Stimulated activated memory B cell treated with anti-CD40 and anti-IgM and Interleukin-4, amounts not matched to agents 10 μg/mL and 1 μg/mL and 100 μg/mL, for 72 hours (primary cell): ENCODE measurements at regions not wholly inside any gene's neighbourhood (a gene's known extent, or its start where the extent isn't known, plus 50 kb on each side); places are given as distances from the start of the nearest gene placed in this dataset.
"Not testable (repeated sequence)": the region's sequence is repeated elsewhere in the genome, so short reads cannot be mapped to it uniquely, and the experiment has no call there.

Experiments used
- ATAC-seq: fragments of 150-1000 bp; cut with Tn5 transposase; 2 replicates; pipeline ENCODE4 v1.10.0; 2021
- H3K27ac Mint-ChIP-seq: one replicate; pipeline ENCODE4 v1.8.0; 2022; ENCODE audit warnings: mild to moderate bottlenecking, mixed read lengths
- H3K27me3 Mint-ChIP-seq: one replicate; pipeline ENCODE4 v1.8.0; 2022; ENCODE audit warnings: mixed read lengths
- H3K36me3 Mint-ChIP-seq: one replicate; pipeline ENCODE4 v1.8.0; 2022; ENCODE audit warnings: mixed read lengths
- H3K4me1 Mint-ChIP-seq: one replicate; pipeline ENCODE4 v1.8.0; 2022; ENCODE audit warnings: mixed read lengths
- H3K4me3 Mint-ChIP-seq: one replicate; pipeline ENCODE4 v1.8.0; 2022; ENCODE audit warnings: mild to moderate bottlenecking, moderate library complexity, mixed read lengths
- H3K9me3 Mint-ChIP-seq: one replicate; pipeline ENCODE4 v1.8.0; 2022; ENCODE audit warnings: mixed read lengths

- no peaks in the 10 kb centered on the region for H3K27me3 Mint-ChIP-seq
Observed at GRCh38 chr17:21756856-21757619, 64.7 kb downstream of the KCNJ18 start.

DNA sequence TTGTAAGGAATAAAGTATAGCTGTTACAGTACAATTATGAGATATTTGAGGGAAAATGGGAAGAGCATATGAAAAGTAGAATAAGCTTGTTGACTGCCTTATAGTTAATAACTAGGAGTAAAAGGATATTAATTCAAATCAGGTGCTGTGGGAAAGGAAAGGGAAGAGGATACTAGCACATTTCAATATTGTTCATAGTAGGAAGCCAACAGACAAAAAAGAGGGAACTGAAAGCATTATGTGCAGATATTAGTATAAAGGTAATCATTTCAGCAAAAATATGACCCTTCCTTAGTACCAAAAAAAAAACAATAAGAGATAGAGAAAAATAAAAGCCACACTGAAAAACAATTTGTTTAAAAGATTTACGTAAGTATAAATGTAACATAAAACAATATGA is 67.3 kb downstream of the KCNJ18 start:
- H3K4me1 Mint-ChIP-seq, H3K9me3 Mint-ChIP-seq, H3K27me3 Mint-ChIP-seq, H3K27ac Mint-ChIP-seq, H3K4me3 Mint-ChIP-seq, ATAC-seq, H3K36me3 Mint-ChIP-seq: not testable (repeated sequence)

More at GRCh38 chr17:21756856-21757619, 64.7 kb downstream of the KCNJ18 start:
- Mint-ChIP-seq H3K4me3 (no peak overlapping the region), H3K27ac (no peak overlapping the region), H3K36me3 (no peaks in the 10 kb centered on the region), H3K4me1 (no peaks in the 10 kb centered on the region), H3K9me3 (peaks cover 5% of the 10 kb centered on the region)
- no peak for ATAC-seq

GRCh38 chr17:21763738-21764340 is 71.5 kb downstream of the KCNJ18 start:
- H3K27ac Mint-ChIP-seq, H3K36me3 Mint-ChIP-seq, H3K9me3 Mint-ChIP-seq, H3K4me1 Mint-ChIP-seq, H3K4me3 Mint-ChIP-seq, H3K27me3 Mint-ChIP-seq, ATAC-seq: not testable (repeated sequence)

DNA sequence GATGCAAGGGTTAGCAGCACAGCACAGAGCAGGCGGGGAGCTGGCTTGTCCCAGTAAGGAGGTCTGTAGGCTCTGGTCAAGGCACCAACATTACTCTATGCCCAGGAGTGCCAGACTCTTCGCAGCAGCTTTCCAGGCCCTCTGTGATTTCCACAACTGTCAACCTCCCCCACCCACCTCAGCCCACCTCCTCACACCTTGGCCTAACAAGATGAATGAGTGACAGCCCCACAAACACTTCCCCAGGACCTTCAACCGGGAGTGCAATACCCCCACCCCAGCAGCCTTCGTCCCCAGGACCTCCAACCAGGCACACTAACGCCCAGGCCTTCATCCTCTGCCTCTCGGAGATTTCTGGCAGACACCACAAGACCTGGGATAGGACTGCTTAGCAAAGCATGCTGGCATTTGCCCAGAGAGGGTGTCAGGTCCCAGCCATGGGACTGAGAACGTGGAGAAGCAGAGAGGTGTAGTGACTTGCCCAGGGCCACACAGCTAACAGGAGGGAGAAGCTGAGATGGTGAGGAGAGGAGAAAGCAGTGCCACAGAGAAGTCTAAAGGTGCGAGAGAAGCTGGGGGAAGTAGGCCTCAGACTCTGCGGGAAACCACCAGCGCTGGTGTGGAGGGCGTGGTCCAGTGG is 73.4 kb downstream of the KCNJ18 start:
- ATAC-seq, H3K27ac Mint-ChIP-seq: not testable (repeated sequence)

DNA sequence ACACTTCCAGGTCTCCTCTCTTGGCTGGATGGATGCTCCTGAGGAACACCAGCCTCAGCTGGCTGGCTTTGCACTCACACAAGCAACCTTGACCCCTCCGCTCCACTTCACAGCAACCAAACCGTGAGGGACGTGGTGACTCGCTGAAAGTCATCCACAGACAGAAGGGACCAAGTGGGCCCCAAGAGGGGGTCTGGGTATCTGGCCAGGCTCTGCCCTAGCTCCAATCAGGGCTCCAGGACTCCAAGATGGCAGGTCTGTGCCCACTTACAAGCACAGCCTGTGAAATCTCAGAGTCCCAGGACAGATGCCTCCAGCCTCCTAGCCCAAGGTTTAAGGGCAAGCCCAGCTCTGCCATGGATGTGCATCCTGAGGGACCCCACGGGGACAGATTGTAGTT is 74.2 kb downstream of the KCNJ18 start:
- H3K27ac Mint-ChIP-seq, H3K4me1 Mint-ChIP-seq, ATAC-seq, H3K36me3 Mint-ChIP-seq, H3K27me3 Mint-ChIP-seq, H3K4me3 Mint-ChIP-seq, H3K9me3 Mint-ChIP-seq: not testable (repeated sequence)

More for the DNA sequence above, 73.4 kb downstream of the KCNJ18 start:
- H3K27me3 Mint-ChIP-seq, H3K4me1 Mint-ChIP-seq, H3K4me3 Mint-ChIP-seq, H3K36me3 Mint-ChIP-seq, H3K9me3 Mint-ChIP-seq: not testable (repeated sequence)

DNA sequence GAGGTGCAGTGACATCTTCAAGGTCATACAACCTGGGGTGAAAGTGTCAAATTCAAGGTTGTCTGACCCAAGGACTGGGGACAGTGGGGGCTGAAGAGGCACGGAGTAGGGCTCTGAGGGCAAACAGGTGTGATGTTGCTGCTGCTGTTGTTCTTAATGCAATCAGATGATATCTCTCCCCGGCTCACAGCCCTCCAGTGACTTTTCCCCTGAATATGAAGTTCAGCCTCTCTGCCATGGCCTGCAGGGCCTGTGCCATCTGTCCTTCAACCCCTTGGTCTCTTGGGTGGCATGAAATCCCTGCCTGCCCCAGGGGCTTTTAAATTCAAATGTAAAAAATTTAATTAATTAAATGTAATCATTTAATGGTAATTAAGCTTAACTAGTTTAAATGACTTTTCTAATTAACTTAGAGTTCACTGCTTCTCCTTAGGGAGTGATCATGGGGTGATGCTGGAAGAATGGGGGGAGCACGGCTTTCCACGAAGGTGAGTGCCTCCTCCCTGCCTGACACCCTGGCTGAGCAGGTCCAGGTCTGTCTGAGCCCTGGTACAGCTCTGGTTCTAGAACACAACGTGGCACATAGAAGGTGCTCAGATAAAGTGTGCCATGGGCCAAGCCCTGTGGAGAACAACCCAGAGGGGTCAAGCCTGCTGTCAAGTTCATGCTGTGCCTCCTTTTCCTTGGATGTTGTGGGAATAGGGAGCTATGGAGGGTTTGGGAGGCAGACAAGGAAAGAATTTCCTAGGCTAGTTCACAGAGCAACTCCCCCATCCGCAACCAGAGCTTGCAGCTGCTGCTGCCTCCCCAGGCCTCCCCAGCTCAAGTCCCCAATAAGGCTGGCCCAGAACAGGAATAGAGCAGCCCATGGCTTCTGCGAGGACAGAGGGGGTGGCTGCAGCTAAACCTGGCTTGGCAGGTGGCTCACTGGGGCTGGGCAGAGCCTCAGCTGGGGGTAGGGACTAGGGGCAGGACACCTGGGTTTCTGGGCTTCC is 75.1 kb downstream of the KCNJ18 start:
- not testable (repeated sequence) for H3K36me3 Mint-ChIP-seq, ATAC-seq, H3K27me3 Mint-ChIP-seq, H3K9me3 Mint-ChIP-seq, H3K4me1 Mint-ChIP-seq, H3K27ac Mint-ChIP-seq, H3K4me3 Mint-ChIP-seq

- H3K36me3 Mint-ChIP-seq, H3K9me3 Mint-ChIP-seq, H3K27ac Mint-ChIP-seq, H3K4me3 Mint-ChIP-seq, H3K27me3 Mint-ChIP-seq, ATAC-seq, H3K4me1 Mint-ChIP-seq: not testable (repeated sequence)
Observed at GRCh38 chr17:21768244-21768643, 75.9 kb downstream of the KCNJ18 start.

- H3K27ac Mint-ChIP-seq, ATAC-seq, H3K4me3 Mint-ChIP-seq, H3K4me1 Mint-ChIP-seq, H3K36me3 Mint-ChIP-seq, H3K9me3 Mint-ChIP-seq, H3K27me3 Mint-ChIP-seq: not testable (repeated sequence)
Observed at GRCh38 chr17:21768729-21769462, 76.6 kb downstream of the KCNJ18 start.

DNA sequence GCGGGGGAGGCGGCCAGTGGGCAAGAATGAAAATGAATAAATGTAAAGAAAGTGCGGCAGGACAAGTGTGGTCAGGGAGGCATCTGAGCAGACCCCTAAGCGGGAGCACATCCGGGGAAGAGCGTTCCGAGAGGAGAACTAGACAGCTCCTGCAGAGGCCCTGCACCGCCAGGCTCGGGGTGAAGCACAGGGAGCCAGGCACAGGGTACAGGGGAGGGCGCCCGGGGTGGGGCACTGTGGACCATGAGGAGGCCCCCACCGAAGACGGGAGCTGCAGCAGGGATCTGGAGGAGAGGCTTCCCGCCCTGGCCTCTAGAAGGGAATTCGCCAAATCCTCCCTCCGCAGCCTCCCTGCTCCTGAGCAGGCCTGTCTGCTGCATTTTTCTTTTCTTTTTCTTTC is 77.5 kb downstream of the KCNJ18 start:
- H3K27ac Mint-ChIP-seq, H3K27me3 Mint-ChIP-seq, H3K4me1 Mint-ChIP-seq, H3K9me3 Mint-ChIP-seq, ATAC-seq, H3K36me3 Mint-ChIP-seq, H3K4me3 Mint-ChIP-seq: not testable (repeated sequence)

DNA sequence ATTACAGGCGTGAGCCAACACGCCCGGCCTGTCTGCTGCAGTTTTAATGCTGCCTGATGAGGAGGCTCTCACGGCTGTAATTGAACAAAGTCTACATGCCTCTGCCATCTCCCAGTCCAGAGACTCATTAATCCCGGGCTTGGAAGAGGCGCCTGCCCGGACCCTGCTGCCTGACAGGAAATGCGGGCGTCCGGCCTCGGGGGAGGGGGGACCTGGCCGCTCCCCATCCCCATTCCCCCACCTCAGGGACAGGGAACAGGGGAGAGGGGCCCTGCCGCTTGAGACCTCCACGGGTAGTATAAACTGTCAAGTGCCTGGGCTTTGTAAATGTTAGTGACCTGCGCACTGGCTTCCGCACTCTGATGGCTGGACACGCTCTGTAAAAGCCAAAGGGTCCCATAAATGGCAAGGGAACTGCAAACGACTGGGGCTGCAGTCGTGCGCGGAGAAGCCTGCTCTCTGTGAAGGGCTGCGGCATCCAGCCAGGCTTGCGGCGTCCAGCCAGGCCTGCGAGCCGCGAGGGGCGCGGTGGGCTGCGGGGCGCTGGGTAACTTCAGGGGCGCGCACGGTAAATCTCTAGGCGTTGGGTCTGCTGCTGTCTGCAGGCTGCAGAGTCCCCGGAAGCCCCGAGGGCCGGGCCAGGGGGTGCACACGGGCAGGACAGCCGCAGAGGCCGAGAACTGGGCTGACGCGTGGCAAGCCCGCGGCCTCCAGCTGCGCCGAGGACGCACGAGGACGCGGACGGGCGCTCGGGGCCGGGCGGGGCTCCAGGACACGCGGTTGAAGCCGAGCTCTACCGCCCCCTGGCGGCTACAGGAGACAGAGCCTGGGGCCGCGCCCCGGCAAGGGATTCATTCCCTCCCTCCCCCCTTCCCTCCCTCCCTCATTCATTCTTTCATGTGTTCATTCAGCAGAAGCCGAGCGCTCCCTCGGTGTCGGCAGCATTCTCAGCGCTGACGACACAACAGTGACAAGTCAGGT is 78.4 kb downstream of the KCNJ18 start:
- not testable (repeated sequence) for H3K4me3 Mint-ChIP-seq, H3K27ac Mint-ChIP-seq, H3K9me3 Mint-ChIP-seq, H3K36me3 Mint-ChIP-seq, H3K27me3 Mint-ChIP-seq, H3K4me1 Mint-ChIP-seq
- ATAC-seq = peak; percentile 72

DNA sequence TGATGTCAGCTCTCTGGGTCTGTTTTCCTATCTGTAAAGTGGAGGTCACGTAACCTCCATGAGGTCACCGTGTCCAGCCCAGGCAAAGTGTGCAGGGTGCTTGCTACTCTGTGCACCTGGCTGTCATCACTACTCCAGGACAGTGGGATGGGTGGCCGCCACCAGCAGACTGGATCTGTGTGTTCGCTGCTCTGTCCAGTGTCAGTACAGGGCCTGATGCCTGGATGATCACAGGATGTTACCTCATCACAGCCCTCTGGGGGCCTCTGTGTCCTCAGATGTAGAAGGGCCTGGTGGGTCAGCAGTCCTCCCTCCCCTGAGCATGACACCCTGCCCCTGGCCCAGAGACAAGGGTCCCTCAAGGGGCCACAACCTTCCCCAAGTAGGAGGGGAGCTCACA is 80.0 kb downstream of the KCNJ18 start:
- H3K36me3 Mint-ChIP-seq = no peaks in the 10 kb centered on the region
- H3K9me3 Mint-ChIP-seq = peaks cover 2% of the 10 kb centered on the region
- no peak overlapping the region for H3K27ac Mint-ChIP-seq
- ATAC-seq = no peak
- peaks cover 9% of the 10 kb centered on the region for H3K27me3 Mint-ChIP-seq
- H3K4me1 Mint-ChIP-seq = no peaks in the 10 kb centered on the region
- H3K4me3 Mint-ChIP-seq = no peak overlapping the region

DNA sequence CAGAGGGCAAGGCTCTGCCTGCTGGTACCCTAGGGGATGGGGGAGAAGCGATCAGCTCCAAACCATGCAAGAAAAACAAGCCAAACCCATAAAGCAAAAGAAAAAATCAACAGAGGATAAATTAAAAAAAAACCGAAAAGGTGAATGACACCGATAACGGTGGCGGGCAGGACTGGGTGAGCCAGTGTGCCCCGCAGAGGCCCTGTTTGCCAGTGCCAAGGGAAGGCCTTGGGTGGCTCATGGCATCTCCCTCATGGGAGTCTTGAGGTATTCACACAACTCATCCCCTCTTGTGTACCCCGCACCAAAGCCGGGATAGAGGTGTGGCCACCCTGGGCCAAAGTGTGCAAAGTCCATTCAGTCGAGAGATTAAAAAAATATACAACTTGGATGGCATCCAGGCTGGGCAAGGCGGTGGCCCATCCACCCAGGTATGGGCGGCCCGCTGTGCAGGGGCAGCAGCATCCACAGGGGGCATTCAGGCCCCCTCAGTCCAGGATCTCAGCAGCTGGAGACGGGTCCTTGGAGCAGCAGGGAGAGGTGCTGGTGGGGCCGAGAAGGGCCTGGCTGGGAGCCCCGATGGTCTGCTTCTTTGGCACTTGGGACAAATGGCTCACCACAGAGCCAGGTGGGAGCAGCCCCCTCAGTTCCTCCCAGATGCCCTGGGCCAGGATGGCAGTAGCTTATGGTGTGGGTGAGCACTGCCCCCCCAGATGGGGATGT is 80.8 kb downstream of the KCNJ18 start:
- H3K27me3 Mint-ChIP-seq, H3K4me1 Mint-ChIP-seq, H3K9me3 Mint-ChIP-seq, ATAC-seq, H3K36me3 Mint-ChIP-seq, H3K27ac Mint-ChIP-seq, H3K4me3 Mint-ChIP-seq: not testable (repeated sequence)

- Mint-ChIP-seq H3K9me3 (no peaks in the 10 kb centered on the region), H3K4me3 (no peak overlapping the region), H3K27me3 (peaks cover 9% of the 10 kb centered on the region), H3K4me1 (no peaks in the 10 kb centered on the region), H3K27ac (no peak overlapping the region), H3K36me3 (no peaks in the 10 kb centered on the region)
- no peak for ATAC-seq
Observed at GRCh38 chr17:21774263-21774662, 81.9 kb downstream of the KCNJ18 start.
